K562 (cell line): ENCODE measurements at regions not wholly inside any gene's neighbourhood (a gene's known extent, or its start where the extent isn't known, plus 50 kb on each side); places are given as distances from the start of the nearest gene placed in this dataset.

Source experiments
- ATAC-seq: fragments of 200-7000 bp; cut with Tn5 transposase; 3 replicates; pipeline ENCODE4 v1.9.1; 2020; ENCODE audit warnings: moderate library complexity
- BruUV-seq: library from RNA; stranded (reverse); fragments of 400-500 nt; replicated peaks from 2 replicates; lab custom pipeline; 2021; lab: Mats Ljungman, UMichigan
- CTCF ChIA-PET: fragments of 300-600 bp; formaldehyde crosslinking; extraction: SDS; loops from one replicate; lab custom pipeline; 2021; ENCODE audit warnings: low intra/inter-chr PET ratio; lab: Yijun Ruan, JAX
- POLR2A ChIA-PET: fragments of 300-600, 350-650 bp; sonication (Branson Sonifier 250); formaldehyde crosslinking; extraction: SDS; loops from one replicate; lab custom pipeline; 2021; ENCODE audit warnings: antibody characterized with exemption, inconsistent platforms; lab: Yijun Ruan, JAX
- DNase-seq, 4 experiments: peaks; one replicate each; pipeline versions ENCODE4 v3.0.0 to v3.0.0-alpha.2; 2011 to 2018; ENCODE audit warnings: low spot score in 3 of 4, mixed read lengths in 3 of 4; ENCODE audit errors: extremely low read depth in 1 of 4
- FAIRE-seq: peaks from 2 replicates; lab custom pipeline; 2011; peaks lifted over from hg19 to GRCh38; lab: Jason Lieb, UNC
- H2AFZ ChIP-seq: 2 replicates; pipeline ENCODE4 v1.6.0; 2011; ENCODE audit warnings: low read depth, low read length, control low read depth, inconsistent platforms
- H3K27ac ChIP-seq: fragments of 200-600 bp; 3 replicates; pipeline ENCODE4 v1.8.0; 2011; ENCODE audit warnings: low read depth, mild to moderate bottlenecking, control low read depth, inconsistent platforms, low read length, moderate library complexity, mixed read lengths; ENCODE audit errors: extremely low read depth
- H3K27me3 ChIP-seq, 2 experiments: fragments of 300-600 bp in 1 of 2; 2 replicates in 1 of 2; 3 replicates in 1 of 2; pipeline versions ENCODE4 v1.6.0 to v1.8.0; 2011; ENCODE audit warnings: inconsistent platforms in 2 of 2, low read length in 2 of 2, mild to moderate bottlenecking in 1 of 2, mixed read lengths in 1 of 2, moderate library complexity in 1 of 2; ENCODE audit not compliant: control insufficient read depth in 2 of 2, insufficient read depth in 2 of 2
- H3K36me3 ChIP-seq: fragments of 300-600 bp; 3 replicates; pipeline ENCODE4 v1.8.0; 2011; ENCODE audit warnings: mild to moderate bottlenecking, low read length, inconsistent platforms; ENCODE audit not compliant: control insufficient read depth, insufficient read depth
- H3K4me1 ChIP-seq, 2 experiments: fragments of 200-600 bp in 1 of 2; replicated peaks in 1 of 2; 2 replicates in 1 of 2; 3 replicates in 1 of 2; pipeline versions ENCODE4 v1.5.1 to v1.8.0; 2011; ENCODE audit warnings: inconsistent platforms in 2 of 2, low read length in 2 of 2, mild to moderate bottlenecking in 1 of 2, mixed read lengths in 1 of 2, moderate library complexity in 1 of 2; ENCODE audit not compliant: control insufficient read depth in 2 of 2, insufficient read depth in 2 of 2
- H3K4me2 ChIP-seq: 2 replicates; pipeline ENCODE4 v1.6.1; 2011; ENCODE audit warnings: low read length, control low read depth, inconsistent platforms, mixed read lengths; ENCODE audit not compliant: insufficient read depth
- H3K4me3 ChIP-seq: fragments of 200-600 bp; sonication (generic), shearing (Covaris generic); 2 replicates; pipeline ENCODE4 v1.5.1; 2016; ENCODE audit warnings: control low read depth, inconsistent platforms
- H3K79me2 ChIP-seq: fragments of 200-600 bp; 3 replicates; pipeline ENCODE4 v1.8.0; 2011; ENCODE audit warnings: low read length, inconsistent platforms; ENCODE audit not compliant: control insufficient read depth, insufficient read depth
- H3K9ac ChIP-seq, 2 experiments: 2 replicates each; pipeline versions ENCODE4 v1.6.0 to v1.6.1; 2011; ENCODE audit warnings: low read depth in 2 of 2, low read length in 2 of 2, control low read depth in 1 of 2, inconsistent platforms in 1 of 2, mild to moderate bottlenecking in 1 of 2, mixed read lengths in 1 of 2; ENCODE audit not compliant: insufficient read depth in 1 of 2
- H3K9me1 ChIP-seq: one replicate; pipeline ENCODE4 v1.6.0; 2011; ENCODE audit warnings: inconsistent platforms, mild to moderate bottlenecking, low read length, moderate library complexity; ENCODE audit not compliant: control insufficient read depth, insufficient read depth
- H3K9me3 ChIP-seq: replicated peaks from 2 replicates; pipeline ENCODE4 v1.5.1; 2011; ENCODE audit warnings: low read depth, low read length, inconsistent platforms; ENCODE audit not compliant: control insufficient read depth, insufficient read depth
- H4K20me1 ChIP-seq: replicated peaks from 2 replicates; pipeline ENCODE4 v1.6.1; 2011; ENCODE audit warnings: low read length, inconsistent platforms, mixed read lengths; ENCODE audit not compliant: control insufficient read depth, insufficient read depth
- BRD9 ChIP-seq: fragments of 450-650 bp; IDR thresholded peaks from 2 replicates; pipeline ENCODE4 v1.6.1; 2018; ENCODE audit warnings: low read depth; ENCODE audit not compliant: partially characterized antibody
- GATAD2B ChIP-seq: fragments of 450-650 bp; IDR thresholded peaks from 2 replicates; pipeline ENCODE4 v1.6.1; 2017; ENCODE audit warnings: mild to moderate bottlenecking, borderline replicate concordance
- MAFF ChIP-seq: IDR thresholded peaks from 2 replicates; pipeline ENCODE4 v1.6.1; 2012; ENCODE audit warnings: low read length, improper control_type of control experiment
- NCOA1 ChIP-seq: fragments of 450-650 bp; IDR thresholded peaks from 2 replicates; pipeline ENCODE4 v1.6.1; 2016; ENCODE audit warnings: low read depth
- ZNF121 ChIP-seq: sonication (generic); formaldehyde crosslinking; conservative IDR thresholded peaks from 2 replicates; pipeline ENCODE4 v1.8.0; 2022; ENCODE audit warnings: missing genetic modification reagents
- ZNF316 ChIP-seq: fragments of 450-650 bp; IDR thresholded peaks from 2 replicates; pipeline ENCODE4 v1.6.1; 2016
- WGBS: fragments of 100-300 bp; shearing (Covaris generic); methylation state at CpG from one replicate; pipeline ENCODE4 v1.1.6; 2016; ENCODE audit warnings: low coverage, mixed read lengths; ENCODE audit not compliant: insufficient coverage; ENCODE audit errors: missing lambda C conversion rate; 5-methylcytosine and 5-hydroxymethylcytosine counted together
- in situ Hi-C: fragments of 300-500 bp; cut with MboI; formaldehyde crosslinking; loops from 4 replicates; pipeline ENCODE4 v1.15.0; 2018; ENCODE audit warnings: inconsistent platforms, mixed read lengths
- intact Hi-C: fragments of 100-400 bp; cut with micrococcal nuclease; formaldehyde crosslinking; loops from 2 replicates; pipeline ENCODE4 v1.14.2; 2022

- CTCF ChIA-PET = interaction anchor here (0.5 kb wide), 1 partner anchor 220 kb away, joined by 3 read pairs; no protein-coding TSS in a partner anchor
Measured at GRCh38 chr16:85256190-85256739, 144.0 kb upstream of the CIBAR2 start.

GRCh38 chr16:85257483-85257882, 145.2 kb upstream of the CIBAR2 start:
- no peak overlapping the region for H2AFZ ChIP-seq
- WGBS = 83% methylated on average over 8 of the region's 8 CpGs
- H4K20me1 ChIP-seq = peaks cover 62% of the 10 kb centered on the region
- DNase-seq (no peak), FAIRE-seq (no peak)
- peaks cover 7% of the 10 kb centered on the region for H3K9me1 ChIP-seq
- H3K4me1 ChIP-seq = peaks cover 14 to 59% of the 10 kb centered on the region in 2 experiments; a peak in 4 of 5 replicates
- no TSS peak for BruUV-seq
- no peak overlapping the region for H3K27ac ChIP-seq
- POLR2A ChIA-PET = interaction anchor here (0.6 to 0.8 kb wide), 2 partner anchors 77 to 86 kb away, joined by 3 read pairs; no protein-coding TSS in a partner anchor
- in situ Hi-C loops (loop anchor here (10.0 kb wide), 1 partner anchor 143 kb away; the partner anchor contains the start of gene CIBAR2), intact Hi-C loops (no loop called here)
- no peak overlapping the region for H3K4me3 ChIP-seq
- no peak overlapping the region for H3K4me2 ChIP-seq
- no peaks in the 10 kb centered on the region for H3K36me3 ChIP-seq
- TF ChIP-seq ZNF121 (CRISPR knock-in tag) (peak; percentile 86), BRD9 (no peak)
- TF ChIP-seq, all 486 proteins: peak for 1
- CTCF ChIA-PET = no interaction called here
- ATAC-seq = no peak
- no peak overlapping the region for H3K9ac ChIP-seq
- no peaks in the 10 kb centered on the region for H3K9me3 ChIP-seq
- no peaks in the 10 kb centered on the region for H3K27me3 ChIP-seq
- H3K79me2 ChIP-seq = peaks cover 6% of the 10 kb centered on the region; the same call in 2 of the 3 replicates

More at GRCh38 chr16:85256190-85256739, 144.0 kb upstream of the CIBAR2 start:
- Histone ChIP-seq H3K9me1 (peaks cover 7% of the 10 kb centered on the region), H3K79me2 (peaks cover 6% of the 10 kb centered on the region; the same call in 2 of the 3 replicates), H3K27me3 (no peaks in the 10 kb centered on the region), H3K4me3 (no peak overlapping the region), H3K9ac (peak overlapping the region in 1 of 2 experiments; percentile 18; a peak in 2 of 4 replicates), H3K4me1 (peaks cover 2 to 56% of the 10 kb centered on the region in 2 experiments; a peak in 3 of 5 replicates), H4K20me1 (peaks cover 62% of the 10 kb centered on the region), H3K36me3 (no peaks in the 10 kb centered on the region), H3K9me3 (no peaks in the 10 kb centered on the region), H3K4me2 (no peak overlapping the region; the same call in 1 of the 2 replicates), H2AFZ (no peak overlapping the region), H3K27ac (no peak overlapping the region; the same call in 2 of the 3 replicates)
- FAIRE-seq (no peak), ATAC-seq (no peak), DNase-seq (no peak)
- POLR2A ChIA-PET = interaction anchor here (0.6 to 2.0 kb wide), 3 partner anchors 11 to 52 kb away, joined by 3 to 4 read pairs (median 3); no protein-coding TSS in a partner anchor
- in situ Hi-C loops = loop anchor here (10.0 kb wide), 1 partner anchor 141 kb away; the partner anchor contains the start of gene CIBAR2
- no TSS peak for BruUV-seq
- 68% methylated on average over 18 of the region's 18 CpGs for WGBS
- intact Hi-C loops = no loop called here
- TF ChIP-seq ZNF316 (peak; percentile 62), GATAD2B (no peak), MAFF (peak; percentile 29), NCOA1 (no peak)
